ENCODE measurements at regions not wholly inside any gene's neighbourhood (a gene's known extent, or its start where the extent isn't known, plus 50 kb on each side); places are given as distances from the start of the nearest gene placed in this dataset.

- TF ChIP-seq CTCF (IDR thresholded peaks at IDR 0.05) (no peak), POLR2A (IDR thresholded peaks at IDR 0.05) (no peak)
These were observed 88.7 kb upstream of the MEIS1 start for GRCh38 chr2:66346231-66346664.
